Esophagus mucosa (tissue), 1 donor: ENCODE measurements at regions not wholly inside any gene's neighbourhood (a gene's known extent, or its start where the extent isn't known, plus 50 kb on each side); places are given as distances from the start of the nearest gene placed in this dataset.

Experiments used
- ATAC-seq: fragments of 200-7000 bp; cut with Tn5 transposase; one replicate; pipeline ENCODE4 v1.9.1; 2020
- donor health status: DM: yes; HTN: yes; CAD: no.

DNA sequence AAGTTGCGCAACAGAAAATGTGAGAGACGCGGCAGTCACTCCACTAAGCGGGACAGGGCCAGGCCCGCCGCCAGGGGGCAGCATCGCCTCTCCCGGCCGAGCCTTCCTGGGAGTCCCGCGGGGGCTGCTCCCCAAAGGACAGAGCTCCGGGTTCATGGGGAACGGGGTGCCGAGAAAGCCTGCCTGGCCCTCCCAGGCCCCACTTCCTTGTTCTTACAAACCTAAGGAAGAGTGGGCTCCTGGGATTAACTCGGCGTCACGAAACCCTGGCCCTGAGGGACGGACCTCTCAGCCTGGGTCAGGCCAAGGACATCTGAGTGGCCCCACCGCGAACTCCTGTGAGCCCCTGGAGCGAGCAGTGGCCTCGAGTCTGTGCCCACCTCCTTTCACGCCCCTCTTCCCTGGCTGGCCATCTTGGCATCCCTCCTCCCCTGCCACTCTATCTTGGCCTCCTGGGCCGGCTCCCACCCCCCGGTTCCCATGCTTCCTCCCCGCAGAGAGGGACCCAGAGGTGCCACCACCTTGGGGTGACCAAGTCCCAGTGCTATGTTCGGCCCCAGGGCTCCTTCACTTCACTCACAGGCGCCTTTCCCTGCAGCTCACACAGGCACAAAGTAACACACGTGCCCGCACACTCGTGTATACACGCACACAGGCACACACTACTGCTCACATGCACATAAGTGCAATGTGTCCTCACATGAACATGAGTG lies 99.9 kb upstream of the FGF3 start:
- ATAC-seq = peak; percentile 50

DNA sequence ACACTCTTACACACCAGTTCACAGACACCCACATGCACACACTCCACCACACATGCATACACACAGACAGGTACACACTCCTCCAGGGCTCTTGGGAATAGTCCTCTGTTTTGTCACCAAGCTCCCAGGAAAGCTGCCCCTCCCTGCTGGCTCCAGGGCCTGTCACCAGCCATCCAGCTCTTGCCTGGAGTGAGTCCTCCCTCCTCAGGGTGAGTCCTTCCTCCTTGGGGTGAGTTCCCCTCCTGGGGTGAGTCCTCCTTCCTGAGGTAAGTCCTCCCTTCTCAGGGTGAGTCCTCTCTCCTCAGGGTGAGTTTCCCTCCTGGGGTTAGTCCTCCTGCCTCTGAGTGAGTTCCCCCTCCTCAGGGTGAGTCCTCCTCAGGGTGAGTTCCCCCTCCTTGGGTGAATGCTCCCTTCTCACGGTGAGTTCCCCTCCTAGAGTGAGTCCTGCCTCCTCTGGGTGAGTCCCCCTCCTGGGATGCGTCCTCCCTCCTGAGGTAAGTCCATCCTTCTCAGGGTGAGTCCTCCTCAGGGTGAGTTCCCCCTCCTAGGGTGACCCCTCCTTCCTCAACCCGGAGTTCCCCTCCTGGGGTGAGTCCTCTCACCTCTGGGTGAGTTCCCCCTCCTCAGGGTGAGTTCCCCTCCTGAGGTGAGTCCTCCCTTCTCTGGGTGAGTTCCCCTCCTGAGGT lies 100.6 kb upstream of the FGF3 start:
- no peak for ATAC-seq

DNA sequence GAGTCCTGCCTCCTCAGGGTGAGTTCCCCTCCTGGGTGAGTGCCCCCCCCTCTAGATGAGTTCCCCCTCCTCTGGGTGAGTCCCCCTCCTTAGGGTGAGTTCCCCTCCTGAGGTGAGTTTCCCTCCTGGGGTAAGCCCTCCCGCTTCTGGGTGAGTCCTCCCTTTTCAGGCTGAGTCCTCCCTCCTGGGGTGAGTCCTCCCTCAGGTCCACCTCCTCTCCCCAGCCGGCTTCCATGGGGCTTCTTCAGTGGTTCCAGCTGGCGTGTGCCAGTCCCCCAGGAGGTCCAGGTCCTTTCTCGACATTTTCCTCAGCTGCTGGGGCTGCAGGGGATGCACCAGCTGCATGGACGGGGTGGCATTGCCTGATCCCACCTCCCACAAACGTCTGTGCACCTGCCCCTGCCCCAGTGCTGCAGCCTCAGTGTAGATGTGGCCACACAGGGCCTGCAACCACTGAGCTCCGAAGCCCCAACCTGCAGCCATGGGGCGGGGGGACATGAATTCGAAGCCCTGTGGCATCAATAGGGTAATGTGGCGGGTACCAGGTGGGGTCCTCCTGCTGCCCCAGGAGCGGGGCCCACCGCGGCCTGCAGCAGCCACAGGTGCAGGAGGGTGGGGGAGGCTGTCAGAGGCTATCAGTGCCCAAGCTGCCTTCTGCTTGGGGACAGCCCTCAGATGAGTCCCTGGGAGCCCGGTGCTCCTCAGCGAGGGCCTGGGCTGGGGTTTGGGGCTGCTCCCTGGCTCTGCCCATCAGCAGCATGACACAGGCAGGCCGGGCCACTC lies 101.3 kb upstream of the FGF3 start:
- no peak for ATAC-seq

DNA sequence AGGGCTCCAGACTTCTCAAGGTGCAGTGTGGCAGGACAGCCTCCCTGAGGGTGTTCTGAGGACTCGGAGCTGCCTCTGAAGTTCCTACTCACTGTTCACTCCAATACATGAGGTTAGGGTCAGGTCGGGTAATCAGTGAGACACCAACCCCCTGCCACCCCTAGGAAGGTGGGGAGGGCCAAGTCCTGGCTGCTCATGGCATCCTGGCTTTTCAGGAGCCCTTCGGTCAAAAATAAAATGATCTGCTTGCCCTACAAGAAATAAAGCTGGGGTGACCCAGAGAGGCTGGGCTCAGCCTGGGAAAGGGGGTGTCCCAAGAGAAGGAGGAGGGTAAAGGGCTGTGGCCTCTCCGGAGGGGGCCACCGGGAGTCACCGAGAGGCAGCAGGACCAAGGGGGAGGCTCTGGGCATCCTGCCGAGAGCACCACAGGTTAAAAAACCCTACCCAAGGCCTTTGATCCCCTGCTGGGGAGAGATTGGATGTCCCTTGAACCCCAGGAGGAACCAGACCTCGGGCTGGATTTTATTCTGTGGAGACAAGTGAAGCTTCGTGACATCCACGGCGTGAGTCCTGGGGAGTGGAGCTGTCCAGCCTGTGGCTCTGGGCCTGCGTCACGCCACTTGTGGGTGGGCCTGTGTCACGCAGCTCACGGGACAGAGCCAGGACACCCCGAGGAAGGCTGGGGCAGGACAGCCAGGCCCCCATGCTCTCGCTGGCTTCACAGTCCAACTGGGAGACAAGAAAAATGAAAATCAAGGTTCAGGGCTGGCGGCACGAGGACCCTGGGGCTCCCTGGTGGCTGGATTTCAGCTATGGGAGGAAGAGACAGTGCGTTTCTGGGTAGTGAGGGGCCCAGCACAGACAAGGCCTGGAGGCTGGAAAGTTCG lies 102.2 kb upstream of the FGF3 start:
- ATAC-seq = no peak

DNA sequence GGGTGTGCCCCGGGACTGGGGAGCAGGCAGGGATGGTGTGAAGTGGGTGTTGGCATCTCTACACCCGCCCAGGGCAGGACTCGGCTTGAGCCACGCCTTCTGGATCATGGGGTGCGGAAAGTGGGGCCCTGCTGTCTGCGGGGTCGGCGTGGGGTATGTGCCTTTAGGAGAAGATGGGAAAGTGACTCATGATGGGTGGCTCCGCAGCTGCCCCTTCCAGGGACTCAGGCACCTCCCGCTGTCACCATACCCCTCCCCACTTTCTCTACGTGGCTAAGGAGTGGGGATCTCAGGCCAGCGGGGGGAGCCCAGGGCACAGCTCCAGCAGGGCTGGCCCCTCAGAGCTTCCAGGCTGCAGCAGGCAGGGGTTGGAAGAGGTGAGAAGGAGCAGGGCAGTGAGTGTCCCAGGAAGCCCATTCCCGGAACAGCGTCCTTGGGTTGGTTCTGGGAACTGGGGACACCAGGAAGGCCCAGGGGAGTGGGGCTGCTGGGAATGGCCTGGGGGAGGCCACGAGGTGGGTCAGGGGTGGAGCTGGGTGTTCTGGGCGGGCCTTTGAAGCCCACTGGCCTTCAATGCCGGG lies 102.9 kb upstream of the FGF3 start:
- ATAC-seq = no peak

DNA sequence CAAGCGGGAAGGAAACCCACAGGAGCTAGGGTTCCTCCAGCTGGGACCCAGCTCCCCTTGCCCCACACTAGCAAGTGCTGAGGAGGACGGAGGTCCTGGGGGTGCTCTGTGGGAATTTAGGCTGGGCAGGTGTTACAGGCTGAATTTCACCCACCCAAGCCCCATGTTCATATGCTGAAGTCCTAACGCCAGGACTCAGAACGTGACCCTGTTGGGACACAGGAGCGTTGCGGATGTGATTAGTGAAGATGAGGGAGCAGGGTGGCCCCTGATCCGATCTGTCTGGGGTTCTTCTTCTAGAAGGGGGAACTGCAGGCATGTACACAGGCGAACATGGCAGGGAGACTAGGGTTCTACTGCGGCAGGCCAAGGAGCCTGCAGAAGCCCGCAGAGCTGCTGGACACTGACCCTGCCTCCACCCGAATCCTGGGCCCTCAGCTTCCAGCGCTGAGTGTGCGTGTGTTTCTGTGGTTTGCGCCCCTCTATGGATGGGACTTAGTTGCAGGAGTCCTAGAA lies 103.4 kb upstream of the FGF3 start:
- no peak for ATAC-seq

DNA sequence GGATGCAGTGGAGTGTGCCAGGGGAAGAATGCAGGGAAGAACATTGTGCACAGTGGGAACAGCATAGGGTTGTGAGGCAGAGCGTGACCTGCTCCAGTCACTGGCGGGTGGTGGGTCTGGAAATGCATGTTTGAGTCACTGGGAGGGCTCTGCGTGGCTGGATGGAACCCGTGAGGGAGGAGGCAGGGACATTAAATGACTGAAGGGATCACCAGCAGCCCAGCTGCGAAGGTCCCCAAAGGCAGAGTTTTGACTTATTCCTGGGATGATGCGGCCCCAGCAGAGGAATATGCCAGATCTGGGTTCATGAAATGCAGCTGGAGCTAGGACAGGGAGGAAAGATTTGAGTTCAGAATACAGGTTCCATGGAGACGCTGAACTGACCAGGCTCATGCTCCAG lies 104.0 kb upstream of the FGF3 start:
- ATAC-seq = no peak

DNA sequence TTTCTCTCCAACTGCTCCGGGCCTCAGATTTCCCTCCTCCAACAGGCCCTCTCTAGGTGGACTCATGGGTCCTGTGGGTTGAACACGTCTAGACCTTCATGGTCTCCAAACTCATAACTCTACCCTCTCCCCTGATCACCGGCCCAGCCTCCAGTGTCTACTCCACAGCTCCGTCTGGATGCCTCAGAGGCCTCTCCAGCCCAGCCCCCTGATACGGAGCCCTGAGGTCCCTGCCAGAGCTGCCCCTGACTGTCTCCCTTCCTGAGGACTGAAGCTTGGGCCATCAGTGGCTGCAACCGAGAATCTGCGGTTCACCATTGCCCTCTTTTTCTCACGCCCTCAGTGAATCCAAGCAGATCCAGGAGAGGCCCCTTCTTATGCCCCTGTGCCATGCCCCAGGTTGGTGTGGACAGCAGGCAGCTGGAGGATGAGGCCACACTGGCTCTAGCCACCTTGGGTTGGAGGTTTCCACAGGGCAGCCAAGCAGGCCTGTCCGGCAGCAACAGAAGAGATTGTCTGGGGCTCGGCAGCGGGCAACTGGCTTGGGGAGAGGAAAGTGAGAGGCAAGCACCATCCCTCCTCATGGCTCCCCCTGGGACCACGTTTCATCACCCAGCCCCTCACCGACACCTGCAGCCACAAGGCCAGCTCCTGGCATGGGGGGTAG lies 104.6 kb upstream of the FGF3 start:
- ATAC-seq = no peak

DNA sequence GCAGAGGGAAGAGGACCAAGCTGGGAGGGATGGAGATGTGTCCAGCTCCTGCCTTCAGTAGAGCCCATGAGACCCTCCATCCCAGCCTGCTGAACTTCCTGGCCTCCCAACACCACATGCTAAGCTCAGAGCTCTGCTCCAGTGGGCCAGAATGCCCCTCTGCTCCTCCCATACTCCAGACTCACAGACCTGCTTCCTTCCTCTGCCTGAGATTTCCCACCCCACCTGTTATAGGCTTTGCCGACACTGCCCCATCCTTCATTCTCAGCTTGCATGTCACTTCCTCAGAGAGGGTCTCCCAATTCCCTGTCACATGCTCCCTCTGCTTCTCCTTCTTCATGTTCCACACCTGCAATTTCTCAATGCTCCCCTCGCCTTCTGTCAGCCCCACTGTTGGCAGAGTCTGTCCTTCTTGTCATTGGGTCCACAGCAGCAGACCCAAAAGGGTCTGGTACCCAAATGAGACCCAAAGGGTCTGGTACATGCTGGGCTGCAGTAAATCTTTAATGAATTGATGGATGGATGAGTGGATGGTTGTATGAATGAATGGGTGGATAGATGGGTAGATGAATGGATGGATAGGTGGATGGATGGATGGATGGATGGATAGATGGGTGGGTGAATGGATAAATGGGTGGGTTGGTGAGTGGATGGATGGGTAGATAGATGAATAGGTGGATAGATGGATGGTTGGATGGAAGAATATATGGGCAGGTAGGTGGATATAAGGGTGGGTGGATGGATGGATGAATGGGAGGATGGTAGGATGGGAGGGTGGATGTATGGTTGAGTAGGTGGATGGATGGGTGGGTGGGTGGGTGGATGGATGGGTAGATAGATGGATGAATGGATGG lies 105.3 kb upstream of the FGF3 start:
- no peak for ATAC-seq

DNA sequence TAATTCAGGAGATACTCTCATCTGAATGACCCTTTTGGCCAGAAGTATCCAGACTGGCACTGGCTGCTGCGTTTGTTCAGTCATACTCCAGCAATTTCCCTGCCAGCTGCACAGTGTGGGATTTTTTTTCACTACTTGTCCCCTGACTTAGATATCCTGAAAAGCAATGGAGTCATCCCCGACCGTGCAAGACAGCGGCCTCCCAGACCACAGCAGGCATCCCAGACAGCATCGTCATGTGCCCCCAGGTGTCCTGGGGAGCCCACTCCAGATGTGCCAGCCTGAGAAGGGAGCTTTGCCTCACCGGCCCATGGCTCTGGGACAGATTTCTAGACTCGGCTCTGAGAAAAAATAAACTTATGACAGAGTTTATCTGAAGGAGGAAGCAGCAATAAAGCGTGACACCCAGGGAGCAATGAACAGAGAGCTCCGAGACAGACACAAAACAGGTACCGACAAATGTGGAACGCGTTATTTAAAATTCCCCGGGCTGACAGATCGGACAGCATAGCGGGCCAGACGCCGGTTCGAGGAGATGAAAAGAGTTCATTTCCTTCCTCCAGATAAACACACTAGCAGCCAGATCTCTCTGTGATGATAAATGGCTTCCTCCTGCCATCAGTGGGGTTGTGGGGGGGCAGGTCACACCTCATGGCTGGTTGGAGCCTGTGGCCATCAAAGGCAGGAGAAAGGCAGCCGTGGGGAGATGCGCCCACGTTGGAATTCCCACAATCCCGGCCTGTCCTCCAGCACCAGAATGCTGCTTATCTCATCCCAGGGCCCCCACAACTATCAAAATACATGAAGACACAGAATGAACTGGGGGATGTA lies 106.4 kb upstream of the FGF3 start:
- ATAC-seq = no peak

DNA sequence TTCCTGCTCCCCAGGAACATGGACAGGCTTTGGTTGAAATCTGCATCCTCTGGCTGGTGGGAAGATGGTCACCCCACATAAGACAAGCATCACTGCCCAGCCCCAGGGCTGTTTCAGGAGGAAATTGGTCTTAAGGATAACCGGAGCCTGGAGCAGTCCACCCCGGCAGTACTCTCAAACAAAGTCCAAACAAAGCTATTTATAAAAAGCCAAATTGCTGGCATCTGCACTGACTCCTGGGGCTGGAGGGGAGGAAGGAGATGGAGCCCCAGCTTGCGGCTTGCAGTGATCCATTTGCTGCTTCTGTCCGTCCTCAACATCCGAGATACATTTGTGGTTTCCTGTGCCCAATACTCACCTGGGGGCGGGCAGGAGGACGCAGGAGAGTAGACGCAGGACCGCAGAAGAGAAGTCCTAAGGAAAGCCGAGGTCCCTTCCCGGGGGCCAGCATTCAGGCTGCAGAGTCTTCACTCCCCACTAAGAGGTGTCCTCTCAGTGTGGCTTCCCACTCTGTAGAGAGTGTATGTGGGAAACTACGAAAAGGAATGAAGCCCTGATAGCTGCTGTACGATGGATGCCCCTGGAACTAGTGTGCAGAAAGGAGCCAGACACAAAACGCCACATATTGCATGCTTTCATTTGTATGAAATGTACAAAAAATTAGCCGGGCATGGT lies 107.3 kb upstream of the FGF3 start:
- no peak for ATAC-seq

DNA sequence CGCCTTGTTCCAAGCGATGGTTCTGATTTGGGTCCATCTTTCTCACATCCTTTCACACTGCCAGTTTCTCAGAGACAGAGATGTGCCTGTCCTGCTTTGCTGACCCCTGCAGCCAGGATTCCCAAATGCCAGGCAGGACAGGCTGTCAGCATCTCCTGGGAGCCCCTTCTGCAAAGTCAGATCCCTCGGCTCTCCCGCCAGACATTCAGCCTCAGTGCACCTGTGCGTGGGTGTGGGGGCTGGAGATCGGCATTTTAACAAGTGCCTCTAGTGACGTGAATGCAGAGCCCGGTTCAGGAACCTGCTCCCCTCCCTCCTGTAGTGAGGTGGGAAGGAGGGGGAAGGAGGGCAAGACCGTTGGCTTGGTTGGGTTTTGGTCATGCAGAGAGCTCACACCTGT lies 108.9 kb upstream of the FGF3 start:
- ATAC-seq = no peak

DNA sequence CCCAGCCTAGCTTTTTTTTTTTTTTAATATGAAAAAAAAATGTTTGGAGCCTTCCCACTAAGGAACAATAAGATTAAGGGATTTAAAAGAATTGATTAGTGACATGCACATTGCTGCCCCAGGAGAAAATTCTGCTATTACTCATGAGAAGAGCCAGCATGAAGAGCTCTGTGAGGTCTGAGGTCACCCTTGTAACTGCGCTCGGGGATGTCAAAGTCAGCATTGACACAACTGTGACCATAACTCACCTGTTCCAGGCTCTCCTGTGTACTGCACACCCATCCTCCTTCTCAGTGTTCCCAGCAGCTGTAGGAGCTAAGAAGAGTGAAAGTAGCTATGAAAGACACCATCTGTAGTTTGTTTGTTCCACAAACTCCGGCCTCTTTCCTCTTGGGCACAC lies 109.8 kb upstream of the FGF3 start:
- ATAC-seq = no peak

DNA sequence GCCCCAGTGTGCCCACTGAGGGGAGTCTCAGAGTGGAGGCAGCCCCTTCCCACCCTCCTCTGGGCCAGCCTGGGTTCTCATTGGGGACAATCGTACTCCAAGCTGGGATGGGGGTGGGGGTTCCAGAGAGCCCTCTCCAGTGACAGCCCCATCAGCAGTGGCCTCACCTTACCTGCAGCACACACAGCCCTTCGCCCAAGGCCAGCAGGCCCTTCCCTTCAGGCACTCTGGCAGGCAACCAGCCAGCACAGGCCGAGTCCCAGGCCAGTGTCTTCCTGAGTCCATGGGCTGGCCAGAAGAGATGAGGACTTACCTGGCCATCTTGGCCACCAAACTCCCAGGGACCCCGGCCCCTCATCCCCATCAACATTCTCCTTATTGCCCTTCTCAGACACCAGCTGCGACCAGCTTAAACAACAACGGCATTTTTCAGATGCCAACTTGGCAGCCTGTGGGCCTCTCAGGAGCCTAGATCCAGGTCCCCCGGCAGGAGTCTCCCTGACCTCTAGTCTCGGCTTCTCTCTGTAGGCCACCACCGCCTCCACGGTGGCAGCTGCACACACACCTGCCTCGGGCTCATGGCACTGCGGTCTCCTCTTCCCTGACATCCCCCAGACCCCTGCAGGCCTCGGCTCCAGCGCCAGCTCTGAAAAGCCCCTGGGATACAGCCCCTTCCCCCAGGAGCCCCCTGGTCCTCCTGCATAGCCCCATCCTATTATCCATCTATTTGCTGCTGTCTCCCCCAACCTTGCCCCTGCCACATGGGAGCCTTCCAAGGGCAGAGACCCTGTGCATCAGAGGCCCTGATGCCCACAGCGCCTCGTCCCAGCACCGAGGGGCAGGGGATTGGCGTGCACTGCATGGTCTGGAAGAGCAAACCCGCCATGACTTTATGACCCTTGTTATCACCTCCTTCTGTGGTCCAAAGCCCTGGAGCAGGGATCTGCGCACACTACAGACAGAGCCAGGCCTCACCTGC lies 111.2 kb upstream of the FGF3 start:
- peak; percentile 21 for ATAC-seq

DNA sequence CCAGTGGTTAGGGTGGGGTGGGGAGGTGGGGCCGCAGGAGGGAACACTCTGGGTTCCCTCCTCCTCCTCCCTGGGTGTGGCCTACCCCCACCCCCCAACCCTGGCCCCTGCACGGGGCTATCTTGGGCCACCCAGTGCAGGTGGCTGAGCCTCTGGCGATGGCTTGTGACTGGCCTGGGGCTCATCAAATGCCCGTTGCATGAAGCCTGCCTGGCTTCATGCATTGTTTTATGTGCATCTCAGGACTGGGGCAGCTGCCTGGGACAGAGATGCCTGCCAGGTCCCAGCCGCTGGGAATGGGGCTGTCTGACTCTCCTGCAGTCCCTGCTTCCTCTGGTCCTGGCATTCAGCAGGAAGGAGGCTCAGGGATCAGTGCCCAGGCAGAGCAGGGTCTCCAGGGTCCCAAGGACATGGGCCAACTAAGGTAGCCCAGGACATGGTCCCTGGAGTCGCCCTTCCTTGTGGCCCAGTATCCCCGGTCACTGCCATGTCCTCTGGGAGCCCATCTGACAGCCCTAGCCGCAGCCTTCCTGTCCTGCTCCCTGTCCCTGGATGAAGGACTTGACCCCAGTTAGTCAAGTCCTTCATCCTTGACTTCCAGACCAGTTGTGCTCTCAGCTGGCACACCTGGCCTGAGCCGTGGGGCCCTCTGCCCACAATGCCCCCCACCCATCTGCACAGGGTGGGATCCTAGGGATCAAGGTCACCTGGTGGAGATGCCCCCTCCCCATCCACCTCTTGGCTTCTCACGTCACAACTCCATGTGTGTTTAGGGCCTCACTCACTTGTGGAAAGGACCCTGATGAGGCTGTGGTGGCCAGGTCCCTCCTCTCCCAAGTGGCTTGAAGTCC lies 112.1 kb upstream of the FGF3 start:
- peak; percentile 23 for ATAC-seq

DNA sequence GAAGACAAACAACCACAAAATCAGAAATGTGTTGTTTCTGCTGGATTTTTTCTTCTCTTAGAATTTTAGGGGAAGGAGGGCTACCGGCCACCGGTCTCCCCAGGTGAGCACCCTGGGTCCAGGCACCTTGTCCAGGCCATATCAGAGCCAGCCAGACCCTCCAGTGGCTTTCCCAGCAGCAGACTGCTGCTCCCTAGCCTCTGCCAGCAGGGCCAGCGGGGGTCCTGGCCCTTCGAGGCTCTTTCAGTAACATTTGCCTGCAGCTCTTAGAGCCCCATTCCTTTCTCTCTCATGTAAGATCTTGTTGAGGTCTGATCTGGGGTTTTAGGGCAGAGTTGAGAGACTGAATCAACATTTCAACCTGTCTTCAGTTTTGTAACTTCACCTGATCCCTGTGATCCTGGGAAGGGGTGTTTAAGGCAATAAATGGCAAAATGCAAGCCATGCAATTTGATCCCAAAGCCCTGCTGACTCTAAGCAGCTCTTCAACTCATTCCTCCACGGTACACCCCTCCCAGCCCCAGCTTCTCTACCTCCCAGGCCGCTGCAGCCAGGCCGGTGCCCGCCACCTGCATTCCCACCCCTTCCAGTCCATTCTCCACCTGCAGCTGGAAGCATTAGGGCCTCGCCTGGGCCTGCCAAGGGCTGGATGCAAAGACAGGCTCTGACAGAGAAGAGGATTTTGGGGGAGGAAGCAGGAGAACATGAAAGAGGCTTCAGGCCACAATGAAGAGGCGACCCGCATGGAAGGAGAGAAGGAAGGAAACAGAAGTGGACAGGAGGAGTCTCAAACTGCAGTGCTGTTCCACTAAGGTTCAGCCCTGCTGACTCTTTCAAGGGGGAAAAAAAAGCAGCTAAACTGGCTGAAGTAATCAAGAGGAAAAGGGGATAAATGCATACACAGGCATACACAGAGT lies 113.0 kb upstream of the FGF3 start:
- no peak for ATAC-seq
